ENCODE measurements at regions not wholly inside any gene's neighbourhood (a gene's known extent, or its start where the extent isn't known, plus 50 kb on each side); places are given as distances from the start of the nearest gene placed in this dataset.

GRCh38 chr22:47376901-47377505 lies 614.6 kb downstream of the TBC1D22A start:
- DNase-seq: no peak

- no peak for DNase-seq
Observed at GRCh38 chr22:47376322-47376700, 613.9 kb downstream of the TBC1D22A start.

- DNase-seq: no peak
Observed at GRCh38 chr22:47375621-47376321, 613.3 kb downstream of the TBC1D22A start.

- DNase-seq: no peak
Observed at GRCh38 chr22:47374901-47375575, 612.6 kb downstream of the TBC1D22A start.

- DNase-seq: no peak
Observed at GRCh38 chr22:47374273-47374771, 611.9 kb downstream of the TBC1D22A start.

- DNase-seq: no peak
Observed at GRCh38 chr22:47373648-47374272, 611.3 kb downstream of the TBC1D22A start.

GRCh38 chr22:47372596-47373385 lies 610.3 kb downstream of the TBC1D22A start:
- no peak for DNase-seq

- no peak for DNase-seq
Observed at GRCh38 chr22:47372111-47372581, 609.7 kb downstream of the TBC1D22A start.

GRCh38 chr22:47371263-47372090 lies 609.0 kb downstream of the TBC1D22A start:
- no peak for DNase-seq

GRCh38 chr22:47370448-47371262 lies 608.2 kb downstream of the TBC1D22A start:
- DNase-seq: no peak

- no peak for DNase-seq
Observed at GRCh38 chr22:47369431-47370015, 607.1 kb downstream of the TBC1D22A start.

GRCh38 chr22:47369020-47369419 lies 606.6 kb downstream of the TBC1D22A start:
- no peak for DNase-seq

- DNase-seq: no peak
Observed at GRCh38 chr22:47367993-47368945, 605.8 kb downstream of the TBC1D22A start.

- no peak for DNase-seq
Observed at GRCh38 chr22:47367107-47367690, 604.7 kb downstream of the TBC1D22A start.

- no peak for DNase-seq
Observed at GRCh38 chr22:47366026-47366767, 603.7 kb downstream of the TBC1D22A start.

- no peak for DNase-seq
Observed at GRCh38 chr22:47361247-47361646, 598.8 kb downstream of the TBC1D22A start.

- no peak for DNase-seq
Observed at GRCh38 chr22:47357493-47357892, 595.0 kb downstream of the TBC1D22A start.

- DNase-seq: no peak
Observed at GRCh38 chr22:47357086-47357485, 594.6 kb downstream of the TBC1D22A start.
